Loucy (cell line): ENCODE measurements at regions not wholly inside any gene's neighbourhood (a gene's known extent, or its start where the extent isn't known, plus 50 kb on each side); places are given as distances from the start of the nearest gene placed in this dataset.

ENCODE experiments used
- CTCF ChIP-seq: fragments of 200-600 bp; sonication (generic); conservative IDR thresholded peaks from 2 replicates; pipeline ENCODE4 v1.5.1; 2014; ENCODE audit warnings: mild to moderate bottlenecking, antibody characterized with exemption, low read length
- EZH2phosphoT487 ChIP-seq: fragments of 200-600 bp; IDR thresholded peaks from 2 replicates; pipeline ENCODE4 v1.6.1; 2018; ENCODE audit warnings: antibody characterized with exemption, mild to moderate bottlenecking, moderate library complexity, borderline replicate concordance

GRCh38 chr10:52672880-52673279 is 99.7 kb downstream of the MBL2 start:
- TF ChIP-seq CTCF (no peak), EZH2phosphoT487 (no peak)
